ENCODE measurements at regions not wholly inside any gene's neighbourhood (a gene's known extent, or its start where the extent isn't known, plus 50 kb on each side); places are given as distances from the start of the nearest gene placed in this dataset.
A peak's percentile ranks its signal among the peaks of the same experiment; 100 is the strongest.

DNA sequence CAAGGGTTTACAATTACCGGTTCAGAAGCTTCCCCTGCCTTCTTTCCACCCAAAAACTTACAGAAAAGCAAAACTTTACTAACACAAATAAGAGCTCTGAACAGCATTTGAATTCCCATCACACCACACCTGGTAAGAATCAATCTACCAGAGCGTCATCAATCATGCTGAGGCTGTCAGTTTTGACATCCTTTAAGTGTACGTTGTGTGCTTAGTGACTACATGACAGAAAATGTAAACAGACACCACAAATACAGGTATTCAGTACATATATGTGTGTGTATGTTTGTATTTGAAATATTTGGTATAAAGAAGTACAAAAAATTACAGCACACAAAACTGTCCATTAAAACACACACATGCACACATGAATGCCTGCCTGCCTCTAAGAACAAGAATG lies 523.5 kb downstream of the TMEM182 start:
- DNase-seq = no peak

DNA sequence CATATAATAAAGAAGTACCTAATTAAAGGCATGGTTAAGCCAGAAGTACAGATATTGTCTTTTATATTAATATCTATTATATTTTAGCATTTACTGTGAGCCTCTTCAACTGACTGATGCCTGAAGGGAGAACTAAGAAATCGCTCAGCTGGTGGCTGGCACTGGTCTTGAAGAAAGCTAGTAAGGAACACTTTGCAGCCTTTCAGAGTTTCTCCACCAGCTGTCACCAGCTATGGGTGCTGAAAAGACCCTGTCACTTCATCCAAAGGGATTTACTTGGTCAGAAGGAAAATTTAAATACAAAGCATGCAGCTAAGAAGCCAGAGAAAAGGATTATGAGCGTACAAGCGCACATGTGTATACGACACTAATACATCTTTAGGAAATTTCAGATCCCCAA lies 525.9 kb downstream of the TMEM182 start:
- no peak for DNase-seq

- no peak for DNase-seq
Measured at GRCh38 chr2:103288696-103289095, 526.9 kb downstream of the TMEM182 start.

DNA sequence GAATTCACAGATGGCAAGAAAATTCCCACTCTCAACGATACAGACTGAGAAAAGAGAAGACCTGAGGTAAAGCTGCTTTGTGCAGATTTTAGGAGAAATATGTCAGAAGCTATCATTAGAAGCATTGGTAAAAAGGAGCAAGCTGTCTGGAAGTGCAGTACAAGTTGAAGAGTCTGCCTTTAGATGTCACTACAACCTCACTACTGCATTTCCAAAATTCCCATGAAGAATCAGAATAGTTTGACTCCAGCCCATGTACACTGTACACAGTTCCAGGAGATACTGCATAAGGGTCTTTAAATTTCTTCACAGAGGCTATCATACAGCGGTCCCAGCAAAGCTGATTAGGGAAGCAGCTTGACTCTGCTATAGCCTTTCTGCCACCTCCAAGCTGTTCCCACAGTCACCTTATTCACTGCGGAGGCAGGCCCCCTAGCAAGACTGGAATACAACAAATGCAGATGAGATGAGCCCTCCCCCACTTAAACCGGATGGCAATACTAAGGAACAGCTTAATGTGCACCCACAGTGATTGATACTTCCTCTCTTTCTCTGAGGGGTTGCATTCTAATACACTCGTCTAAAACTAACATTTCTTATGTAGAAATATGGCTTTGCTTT lies 527.4 kb downstream of the TMEM182 start:
- DNase-seq = no peak

GRCh38 chr2:103292573-103292972 lies 530.7 kb downstream of the TMEM182 start:
- no peak for DNase-seq

DNA sequence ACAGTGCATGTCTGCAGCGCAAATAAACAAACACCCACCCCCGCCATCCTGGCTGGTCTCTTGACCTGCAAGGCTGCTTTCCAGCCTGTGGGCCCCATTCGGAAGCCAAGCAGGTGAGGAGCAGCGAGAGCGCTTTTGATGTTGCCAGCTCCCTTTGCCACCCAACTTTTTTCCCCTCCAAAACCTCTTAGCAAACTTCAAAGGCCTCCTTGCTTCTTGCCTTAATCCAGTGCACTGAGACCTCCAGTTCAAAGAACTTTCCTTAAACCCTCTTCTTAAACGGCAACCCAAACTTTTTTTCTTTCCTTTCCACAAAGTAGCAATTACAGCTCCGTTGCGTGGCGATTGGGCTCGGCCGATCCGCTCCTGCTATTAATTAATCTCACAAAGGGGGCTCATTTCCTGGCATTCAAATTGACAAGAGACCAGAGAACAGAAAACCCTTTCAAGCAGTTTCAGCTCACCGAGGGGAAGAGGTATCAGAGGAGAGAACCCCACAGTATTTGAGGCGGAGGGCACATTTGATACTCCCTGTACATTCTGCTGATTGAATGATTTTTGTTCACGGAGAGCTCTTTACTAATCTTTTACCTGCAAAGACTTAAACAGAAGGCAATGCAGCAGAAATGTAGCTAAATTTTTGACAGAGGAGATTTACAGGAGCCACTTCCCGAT lies 531.4 kb downstream of the TMEM182 start:
- no peak for DNase-seq

DNA sequence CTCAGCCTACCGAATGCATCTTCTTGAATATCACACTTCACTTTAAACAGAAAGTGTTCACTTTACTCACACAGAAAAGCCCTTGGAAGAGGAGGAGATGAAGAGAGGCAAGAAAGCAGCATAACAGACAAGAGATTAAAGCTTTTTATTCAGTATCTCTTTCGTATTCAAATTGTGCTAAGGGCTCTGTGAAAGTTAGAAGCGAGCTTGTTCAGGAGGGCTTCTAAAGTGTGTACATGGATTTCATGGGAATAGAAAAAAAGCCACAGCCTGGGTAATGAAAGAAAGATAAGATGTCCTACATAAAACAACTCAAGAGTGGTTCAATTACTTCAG lies 531.9 kb downstream of the TMEM182 start:
- DNase-seq = no peak

DNA sequence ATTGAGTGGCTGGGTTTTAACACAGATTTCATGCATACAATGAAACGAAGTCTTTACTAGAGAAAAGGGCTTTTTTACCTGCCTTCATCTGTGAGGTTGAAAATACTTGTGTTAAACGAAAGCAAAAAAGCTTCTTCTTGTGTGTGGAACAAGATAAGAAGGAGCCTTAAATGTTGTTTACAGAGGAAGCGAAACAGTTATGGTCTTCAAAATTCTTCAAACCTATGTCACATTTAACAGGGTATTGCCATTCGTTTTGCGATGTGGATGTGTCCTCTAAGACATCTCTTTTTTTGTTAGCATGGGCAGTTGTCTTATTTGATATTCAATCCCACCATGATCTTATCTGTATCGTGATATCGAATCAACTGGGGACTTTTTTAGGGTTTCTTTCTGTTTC lies 532.6 kb downstream of the TMEM182 start:
- no peak for DNase-seq

- no peak for DNase-seq
Measured at GRCh38 chr2:103295591-103295990, 533.8 kb downstream of the TMEM182 start.

DNA sequence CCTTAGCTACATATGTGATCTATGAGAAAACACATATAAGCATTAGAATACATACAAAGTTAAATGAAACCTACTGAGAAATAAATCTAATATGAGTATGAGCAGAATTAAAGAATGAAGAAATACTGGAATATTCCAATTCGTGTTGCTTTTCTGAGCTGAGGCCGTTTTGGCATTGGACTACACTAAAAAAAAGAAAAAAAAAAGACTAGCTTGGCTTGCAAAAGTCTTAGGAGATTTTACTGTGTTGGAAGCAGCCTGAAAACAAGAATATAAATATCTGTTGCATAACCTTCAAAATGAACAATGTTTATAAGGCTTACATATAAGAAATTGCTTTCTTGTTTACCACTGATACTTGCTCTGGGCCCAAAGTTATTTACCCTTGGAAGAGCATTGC lies 562.8 kb downstream of the TMEM182 start:
- DNase-seq = no peak

DNA sequence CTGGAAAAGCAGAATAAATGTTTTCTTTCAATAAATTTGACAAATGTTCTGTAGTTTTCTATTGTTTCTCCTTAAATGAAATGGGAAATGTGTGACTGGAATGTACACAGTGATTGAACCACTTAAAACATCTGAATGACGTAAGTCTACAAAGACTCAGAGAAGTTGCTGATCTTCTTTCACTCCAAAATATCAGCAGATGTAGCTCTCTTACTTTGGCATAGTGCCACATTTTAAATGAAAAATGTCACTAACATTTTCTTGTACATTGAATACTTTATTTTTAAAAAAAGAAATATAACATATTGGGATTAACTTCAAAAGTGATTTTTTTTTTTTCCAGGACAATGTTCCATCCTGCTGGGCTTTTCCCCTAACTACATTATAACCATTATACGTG lies 565.6 kb downstream of the TMEM182 start:
- no peak for DNase-seq

- DNase-seq = no peak
Measured at GRCh38 chr2:103327966-103328365, 566.1 kb downstream of the TMEM182 start.

DNA sequence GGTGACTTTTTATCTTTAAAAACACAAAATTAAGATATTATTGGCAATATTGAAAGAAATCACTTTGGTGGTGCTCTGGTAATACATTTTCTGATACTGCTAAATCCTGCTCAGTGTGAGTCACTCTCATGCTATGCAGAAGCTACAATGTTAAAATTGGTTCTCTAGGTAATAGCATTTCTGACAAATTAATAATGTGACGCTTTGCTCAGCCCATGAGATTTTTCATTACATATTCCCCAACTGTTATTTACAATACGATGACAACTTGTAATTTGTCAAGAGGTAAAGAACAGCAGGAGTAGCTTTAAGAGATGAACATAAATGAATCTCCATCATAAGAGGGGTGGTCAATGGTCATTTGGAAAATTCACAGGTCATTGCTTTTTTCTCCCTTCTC lies 573.6 kb downstream of the TMEM182 start:
- DNase-seq = no peak

DNA sequence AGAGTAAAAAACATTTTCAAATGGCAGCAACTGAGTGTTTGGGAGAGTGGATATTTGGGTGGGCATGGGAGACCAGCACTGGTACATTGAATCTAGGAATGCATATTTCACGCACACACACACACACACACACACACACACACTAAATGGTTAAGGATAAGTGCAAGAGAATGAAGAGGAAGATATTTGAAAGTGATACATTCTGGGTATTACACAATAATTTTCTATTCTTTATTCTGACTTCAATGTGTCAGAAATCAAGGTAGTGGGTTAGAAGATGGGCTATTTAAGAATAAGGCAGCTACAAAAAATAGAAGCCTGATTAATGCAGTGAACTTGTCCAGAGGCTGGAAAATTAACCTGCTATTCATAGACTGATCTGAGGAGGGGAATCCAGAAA lies 577.0 kb downstream of the TMEM182 start:
- DNase-seq = no peak

- no peak for DNase-seq
Measured at GRCh38 chr2:103346780-103347179, 584.9 kb downstream of the TMEM182 start.

DNA sequence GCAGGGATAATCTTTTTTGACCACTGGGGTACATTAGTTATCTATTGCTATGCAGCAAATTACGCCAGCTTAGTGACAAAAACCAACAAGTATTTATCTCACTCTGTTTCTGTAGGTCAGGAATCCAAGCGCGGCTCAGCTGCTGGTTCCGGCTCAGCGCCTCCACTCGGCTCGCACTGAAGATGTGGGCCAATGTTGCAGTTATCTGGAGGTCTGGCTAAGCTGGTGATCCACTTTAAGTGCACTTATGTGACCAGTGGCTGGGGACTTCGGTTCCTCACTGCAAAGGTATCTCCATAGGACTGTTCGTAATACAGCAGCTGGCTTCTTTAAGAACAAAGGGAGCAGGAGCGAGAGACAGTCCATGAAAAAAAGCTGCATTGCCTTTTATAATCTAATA lies 591.9 kb downstream of the TMEM182 start:
- no peak for DNase-seq

- no peak for DNase-seq
Measured at GRCh38 chr2:103355287-103355686, 593.5 kb downstream of the TMEM182 start.

GRCh38 chr2:103361712-103362111 lies 599.9 kb downstream of the TMEM182 start:
- DNase-seq = peak; percentile 56

GRCh38 chr2:103363639-103364038 lies 601.8 kb downstream of the TMEM182 start:
- DNase-seq = no peak

DNA sequence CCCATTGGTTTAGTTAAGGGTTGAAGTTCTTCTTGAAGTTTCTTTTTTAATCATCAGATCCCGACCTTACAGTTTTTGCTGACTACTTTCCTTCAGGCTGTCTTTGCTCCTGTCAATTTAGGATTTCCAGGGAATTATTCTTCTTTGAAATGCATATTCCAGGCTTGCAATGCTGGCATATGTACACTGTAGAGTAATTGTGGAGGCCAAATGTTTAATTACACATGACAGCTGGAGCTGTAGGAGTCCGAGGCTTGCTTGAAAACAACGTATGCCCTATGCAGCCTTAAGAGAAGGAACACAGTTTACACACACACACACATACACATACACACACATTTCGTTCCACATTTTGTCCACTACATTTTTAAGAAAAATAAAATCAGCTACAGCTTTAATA lies 602.3 kb downstream of the TMEM182 start:
- DNase-seq = no peak

GRCh38 chr2:103365071-103365470 lies 603.2 kb downstream of the TMEM182 start:
- no peak for DNase-seq

DNA sequence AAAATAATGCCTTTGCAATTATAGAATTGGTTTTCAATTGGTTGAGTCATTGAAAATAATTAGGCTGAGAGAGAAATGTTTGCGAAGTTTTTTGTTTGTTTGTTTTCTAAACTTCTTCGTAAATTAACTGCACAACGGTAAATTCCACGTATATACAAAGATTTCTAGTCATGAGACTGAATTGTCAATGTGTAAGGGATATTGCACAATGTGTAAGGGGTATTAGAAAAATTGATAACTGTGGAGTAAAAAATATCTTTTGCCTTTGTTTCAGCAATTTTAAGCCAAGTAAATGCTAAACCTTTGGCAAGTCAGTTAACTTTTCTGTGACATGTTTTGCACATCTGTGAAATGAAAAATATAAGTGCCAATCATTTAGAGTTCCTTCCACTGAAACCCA lies 606.0 kb downstream of the TMEM182 start:
- no peak for DNase-seq

DNA sequence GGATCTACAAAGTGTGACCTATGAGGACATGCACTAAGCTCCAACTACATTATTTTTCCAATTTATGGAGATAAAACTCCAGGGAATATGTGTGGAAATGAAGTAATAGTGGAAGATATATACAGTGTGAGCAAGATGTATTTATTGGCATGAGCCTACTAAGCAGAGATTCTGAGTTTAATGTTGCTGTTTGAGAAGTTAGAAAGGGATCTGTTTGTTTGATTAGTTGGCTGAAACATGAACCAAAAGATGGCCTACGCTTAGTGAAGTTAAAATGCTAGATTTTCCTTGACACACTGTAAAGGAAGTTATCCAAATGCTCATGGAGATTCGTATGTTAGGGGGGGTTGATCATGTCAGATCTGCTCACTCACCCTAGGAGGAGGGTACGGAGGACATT lies 621.7 kb downstream of the TMEM182 start:
- DNase-seq = no peak

DNA sequence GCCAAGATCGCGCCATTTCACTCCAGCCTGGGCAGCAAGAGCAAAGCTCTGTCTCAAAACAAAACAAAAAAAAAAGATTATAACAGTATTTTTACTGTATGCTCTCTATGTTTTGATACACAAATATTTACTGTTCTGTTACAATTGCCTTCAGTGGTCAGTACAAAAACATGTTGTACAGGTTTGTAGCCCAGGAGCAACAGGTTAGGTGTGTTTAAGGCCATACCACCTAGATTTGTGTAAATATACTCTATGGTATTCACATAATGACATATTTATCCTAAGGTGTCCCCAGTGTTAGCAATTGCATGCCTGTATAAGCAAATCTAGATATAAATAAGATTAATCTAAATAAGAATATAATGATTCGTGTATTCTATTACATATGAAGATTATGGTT lies 625.0 kb downstream of the TMEM182 start:
- no peak for DNase-seq

DNA sequence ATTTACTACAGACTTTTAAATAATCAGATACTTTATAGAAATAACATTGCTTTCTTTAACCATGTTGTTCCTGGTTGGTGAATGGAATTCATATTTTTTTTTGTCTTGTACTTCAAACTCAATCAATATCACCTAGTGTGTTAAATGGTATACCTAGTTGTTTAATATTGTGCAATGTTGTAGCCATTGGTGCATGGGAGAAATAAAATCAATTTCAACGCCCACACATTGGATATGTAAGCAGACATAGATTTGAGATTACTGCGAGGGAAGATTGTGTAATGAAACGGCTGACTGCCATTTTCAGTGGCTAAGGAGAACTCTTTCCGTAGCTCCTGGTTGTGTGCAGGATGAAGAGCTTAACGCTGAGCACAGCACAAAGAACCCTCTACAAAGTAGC lies 626.1 kb downstream of the TMEM182 start:
- DNase-seq = no peak

Measured in RPMI8226 (cell line).